HG03095 (cell line): ENCODE measurements at regions not wholly inside any gene's neighbourhood (a gene's known extent, or its start where the extent isn't known, plus 50 kb on each side); places are given as distances from the start of the nearest gene placed in this dataset.
"Not testable (repeated sequence)": the region's sequence is repeated elsewhere in the genome, so short reads cannot be mapped to it uniquely, and the experiment has no call there.

Experiments
- ATAC-seq: cut with Tn5 transposase; IDR thresholded peaks from one replicate; pipeline ENCODE4 v1.9.1; 2021; ENCODE audit warnings: moderate library complexity; ENCODE audit not compliant: unreplicated experiment

GRCh38 chr15:34528055-34528754, 55.2 kb downstream of the GOLGA8B start:
- not testable (repeated sequence) for ATAC-seq

- not testable (repeated sequence) for ATAC-seq
Observed at GRCh38 chr15:34527641-34528040, 55.8 kb downstream of the GOLGA8B start.

GRCh38 chr15:34523849-34524248, 59.6 kb downstream of the GOLGA8B start:
- ATAC-seq, result not testable (repeated sequence)

GRCh38 chr15:34522601-34523000, 60.9 kb downstream of the GOLGA8B start:
- ATAC-seq, result not testable (repeated sequence)

DNA sequence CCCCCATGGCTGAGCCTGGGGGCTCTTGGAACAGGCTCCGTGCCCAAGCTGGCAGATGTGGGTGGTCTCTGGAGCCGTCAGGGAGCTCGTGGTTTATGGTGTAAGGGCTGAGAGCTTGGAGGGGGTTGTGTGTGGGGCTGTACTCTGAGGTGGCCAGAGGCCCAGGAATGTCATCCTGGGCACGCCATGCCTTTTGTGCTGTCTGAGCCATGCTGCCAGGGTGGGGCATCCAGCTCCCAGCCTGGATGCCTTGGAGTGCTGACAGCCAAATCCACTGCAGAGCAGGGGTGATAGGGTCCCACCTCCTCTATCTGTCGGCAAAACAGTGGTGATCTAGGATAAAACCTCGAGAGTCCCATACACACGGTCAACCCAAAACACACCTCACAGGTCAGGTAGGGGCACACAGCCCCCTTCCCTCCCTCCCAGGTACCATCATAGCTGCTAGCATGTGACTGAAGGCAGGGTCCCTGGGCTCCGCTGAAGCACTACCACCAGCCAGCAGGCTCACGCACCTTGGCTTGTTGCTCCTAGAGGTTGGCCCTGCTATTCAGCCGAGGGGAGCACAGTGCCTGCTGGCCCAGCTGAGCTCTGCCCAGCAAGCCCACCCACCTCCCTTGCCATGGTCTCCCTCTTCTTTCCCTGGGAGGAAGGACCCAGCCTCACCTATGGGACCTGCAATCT, 61.5 kb downstream of the GOLGA8B start:
- ATAC-seq, result not testable (repeated sequence)

- no peak for ATAC-seq
Observed at GRCh38 chr15:34520566-34520965, 62.9 kb downstream of the GOLGA8B start.

GRCh38 chr15:34520010-34520409, 63.4 kb downstream of the GOLGA8B start:
- ATAC-seq, result not testable (repeated sequence)

- peak; percentile 55 for ATAC-seq
Observed at GRCh38 chr15:34514251-34514670, 69.2 kb downstream of the GOLGA8B start.

DNA sequence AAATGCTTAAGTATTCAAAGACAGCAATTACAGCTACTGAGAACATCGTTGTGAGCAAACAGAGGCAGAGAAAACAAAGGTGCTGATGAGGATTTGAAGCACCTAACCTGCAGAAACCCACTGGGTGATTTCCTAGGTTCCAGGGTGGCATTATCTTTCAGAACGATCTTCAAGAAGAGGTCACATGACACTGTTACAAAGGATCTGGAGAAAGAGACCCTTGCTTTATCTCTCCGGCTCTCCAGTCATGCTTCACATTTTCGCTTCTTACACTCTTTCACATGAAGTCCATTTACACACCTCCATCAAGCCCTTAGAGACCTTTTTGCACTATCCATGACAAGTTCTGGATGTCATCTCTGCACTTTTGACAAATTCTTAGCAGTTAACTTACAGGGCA, 70.8 kb downstream of the GOLGA8B start:
- ATAC-seq, result no peak

GRCh38 chr15:34501131-34501530, 63.5 kb upstream of the GOLGA8A start:
- ATAC-seq, result no peak

DNA sequence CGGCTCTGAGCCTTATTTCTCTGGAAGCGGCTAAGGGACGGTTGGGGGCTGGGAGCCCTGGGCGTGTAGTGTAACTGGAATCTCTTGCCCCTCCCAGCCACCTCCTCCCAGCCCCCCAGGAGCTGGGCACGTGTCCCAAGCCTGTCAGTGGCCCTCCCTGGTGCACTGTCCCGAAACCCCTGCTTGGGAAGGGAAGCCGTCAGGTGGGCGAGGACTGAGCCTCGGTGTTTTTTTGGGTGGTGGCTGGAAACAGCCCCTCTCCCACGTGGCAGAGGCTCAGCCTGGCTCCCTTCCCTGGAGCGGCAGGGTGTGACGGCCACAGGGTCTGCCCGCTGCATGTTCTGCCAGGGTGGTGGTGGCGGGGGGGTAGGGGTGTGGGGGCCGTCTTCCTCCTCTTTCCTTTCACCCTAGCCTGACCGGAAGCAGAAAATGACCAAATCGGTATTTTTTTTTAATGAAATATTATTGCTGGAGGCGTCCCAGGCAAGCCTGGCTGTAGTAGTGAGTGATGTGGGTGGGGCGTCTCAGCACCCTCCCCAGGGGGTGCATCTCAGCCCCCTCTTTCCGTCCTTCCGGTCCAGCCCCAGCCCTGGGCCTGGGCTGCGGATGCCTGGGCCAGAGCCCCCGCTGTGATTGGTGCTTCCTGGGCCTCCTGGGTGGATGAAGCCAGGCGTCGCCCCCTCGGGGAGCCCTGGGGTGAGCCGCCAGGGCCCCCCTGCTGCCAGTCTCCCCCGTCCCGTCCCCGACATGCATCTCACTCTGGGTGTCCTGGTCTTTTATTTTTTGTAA, 58.8 kb upstream of the GOLGA8A start:
- ATAC-seq, result no peak

DNA sequence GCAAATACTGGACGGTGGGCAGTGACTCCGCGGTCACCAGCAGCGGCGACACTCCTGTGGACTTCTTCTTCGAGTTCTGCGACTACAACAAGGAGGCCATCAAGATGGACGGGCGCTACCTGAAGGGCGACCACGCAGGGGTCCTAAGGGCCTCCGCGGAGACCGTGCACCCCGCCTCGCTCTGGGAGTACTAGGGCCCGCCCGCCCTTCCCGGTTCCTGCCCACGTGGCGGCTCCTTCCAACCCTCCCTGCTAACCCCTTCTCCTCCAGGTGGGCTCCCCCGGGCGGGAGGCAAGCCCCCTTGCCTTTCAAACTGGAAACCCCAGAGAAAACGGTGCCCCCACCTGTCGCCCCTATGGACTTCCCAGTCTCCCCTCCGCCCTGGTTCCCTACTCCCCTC, 58.1 kb upstream of the GOLGA8A start:
- ATAC-seq, result not testable (repeated sequence)

GRCh38 chr15:34494084-34494399, 56.4 kb upstream of the GOLGA8A start:
- no peak for ATAC-seq

DNA sequence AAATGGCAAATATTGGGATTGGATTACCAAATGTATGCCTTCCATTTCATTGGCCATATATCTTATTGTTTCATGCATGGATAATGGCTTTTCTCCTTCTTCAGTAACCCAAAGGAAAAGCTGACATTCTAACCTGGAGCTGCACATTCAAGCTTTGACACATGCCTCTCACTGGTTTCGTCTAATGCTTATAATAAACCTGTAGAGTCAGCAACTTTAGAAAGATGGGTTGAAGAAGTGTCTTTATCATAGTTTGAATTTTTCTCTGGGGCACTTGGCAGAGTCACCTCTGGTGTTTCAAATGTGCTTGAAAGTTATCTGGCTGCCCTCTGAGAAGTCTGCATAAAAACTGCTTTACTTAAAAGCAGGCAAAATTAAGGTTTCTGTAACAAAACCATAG, 55.4 kb upstream of the GOLGA8A start:
- no peak for ATAC-seq

GRCh38 chr15:34491488-34491887, 53.9 kb upstream of the GOLGA8A start:
- not testable (repeated sequence) for ATAC-seq

DNA sequence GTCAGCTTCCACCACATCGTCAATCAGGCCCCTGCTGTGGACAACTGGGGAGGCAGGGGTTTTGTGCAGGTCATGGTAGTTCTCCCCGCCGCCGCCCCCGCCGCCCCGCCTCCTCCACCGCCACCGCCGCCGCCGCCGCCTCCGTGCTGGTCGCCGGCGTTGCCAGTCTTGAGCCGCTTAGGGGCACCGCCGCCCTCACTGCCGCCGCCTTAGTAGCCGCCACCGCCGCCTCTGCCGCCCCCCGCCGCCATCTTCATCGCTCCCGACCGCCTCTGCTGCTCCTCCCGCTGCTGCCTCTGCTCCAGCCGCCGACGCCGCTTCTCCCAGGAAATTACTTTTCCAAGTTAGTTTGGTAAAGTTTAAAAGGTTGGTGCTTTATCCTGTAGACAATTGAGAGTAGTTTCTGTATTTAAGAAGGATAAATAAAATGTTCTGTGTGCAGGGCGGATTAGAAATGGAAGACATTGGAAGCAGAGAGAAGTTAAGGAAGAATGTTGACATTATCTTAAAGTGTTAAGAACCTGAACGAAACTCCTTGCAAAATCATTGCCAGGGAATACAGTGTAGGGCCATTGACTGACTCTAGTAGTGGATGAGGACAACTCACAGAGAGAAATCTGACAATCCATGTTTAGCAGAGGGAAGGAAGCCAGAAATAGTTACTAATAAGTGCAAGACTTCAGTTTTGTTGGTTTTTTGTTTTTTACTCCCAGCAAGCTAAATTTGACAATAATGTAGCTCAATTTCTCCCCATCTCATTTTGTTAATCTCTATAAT, 53.0 kb upstream of the GOLGA8A start:
- no peak for ATAC-seq

GRCh38 chr15:34488973-34489959, 51.7 kb upstream of the GOLGA8A start:
- not testable (repeated sequence) for ATAC-seq
